IPS DF 19.7 (cell line): ENCODE measurements at regions not wholly inside any gene's neighbourhood (a gene's known extent, or its start where the extent isn't known, plus 50 kb on each side); places are given as distances from the start of the nearest gene placed in this dataset.
A peak's percentile ranks its signal among the peaks of the same experiment; 100 is the strongest.
"Not testable (repeated sequence)": the region's sequence is repeated elsewhere in the genome, so short reads cannot be mapped to it uniquely, and the experiment has no call there.

ENCODE experiments used
- DNase-seq: peaks from one replicate; pipeline ENCODE4 v3.0.0-alpha.2; 2013; ENCODE audit warnings: low read depth, low spot score

GRCh38 chr16:60142619-60143347 is 1408.7 kb upstream of the GOT2 start:
- no peak for DNase-seq

- no peak for DNase-seq
These were observed 1403.8 kb upstream of the GOT2 start for GRCh38 chr16:60137891-60138290.

DNA sequence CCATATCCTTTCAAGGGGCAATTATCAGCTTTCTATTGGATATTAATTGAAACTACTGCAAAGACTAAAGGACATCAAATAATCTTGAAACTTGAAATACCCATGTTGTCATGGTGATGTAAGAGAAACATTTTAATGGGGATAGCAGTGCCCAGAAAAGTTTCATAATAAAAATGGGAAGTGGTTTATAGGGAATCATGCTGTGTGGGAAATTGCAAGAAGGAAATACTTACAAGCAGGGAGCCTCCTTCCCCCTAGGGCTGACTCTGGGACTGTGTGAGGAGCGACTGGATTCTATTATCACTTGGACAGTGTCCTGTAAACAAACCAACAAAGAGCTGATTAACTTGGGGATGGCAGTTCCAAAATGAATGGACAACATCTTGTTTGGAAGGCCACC is 1393.1 kb upstream of the GOT2 start:
- DNase-seq = no peak

DNA sequence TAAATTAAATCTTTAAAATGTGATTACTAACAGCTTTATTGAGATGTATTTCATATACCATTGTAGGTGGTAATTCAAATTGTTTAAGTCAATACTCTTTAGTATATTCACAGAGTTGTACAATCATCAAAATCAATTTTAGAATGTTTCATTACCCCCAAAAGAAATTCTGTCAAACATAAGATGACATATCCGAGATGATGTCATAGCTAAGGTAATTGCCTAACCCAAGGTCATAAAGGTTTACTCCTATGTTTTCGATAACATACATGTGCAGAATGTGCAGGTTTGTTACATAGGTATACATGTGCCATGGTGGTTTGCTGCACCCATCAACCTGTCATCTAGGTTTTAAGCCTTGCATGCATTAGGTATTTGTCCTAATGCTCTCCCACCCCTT is 1392.0 kb upstream of the GOT2 start:
- not testable (repeated sequence) for DNase-seq

DNA sequence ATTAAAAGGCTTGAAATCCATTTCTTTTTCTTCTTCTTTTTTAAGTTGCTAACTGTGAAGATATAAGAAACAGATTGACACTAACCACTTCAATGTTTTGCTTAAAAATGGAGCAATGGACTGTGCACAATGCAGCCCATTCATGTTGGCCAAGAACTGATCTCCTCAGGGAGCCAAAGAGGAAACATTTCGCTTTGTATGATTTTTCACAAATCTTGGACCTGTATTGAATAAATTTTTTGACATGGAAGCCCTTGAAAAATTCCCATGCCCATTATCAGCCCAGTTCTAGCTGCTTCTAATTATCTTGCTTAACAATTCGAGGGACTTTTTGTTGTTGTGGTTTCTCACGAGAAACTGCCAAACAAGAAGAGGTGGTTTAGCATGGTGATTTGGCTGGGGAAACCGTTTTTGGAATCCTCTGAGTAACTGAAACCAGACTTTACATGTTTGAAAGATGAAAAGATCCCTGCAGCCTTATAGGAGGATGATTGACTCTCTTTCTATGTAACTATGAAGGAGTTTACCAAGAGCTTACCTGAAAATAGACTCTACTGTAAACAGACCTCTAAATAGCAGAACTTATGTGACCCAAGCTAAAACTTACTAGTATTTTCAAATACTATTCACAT is 1389.4 kb upstream of the GOT2 start:
- DNase-seq = no peak

GRCh38 chr16:60120586-60120985 is 1386.5 kb upstream of the GOT2 start:
- DNase-seq = no peak

GRCh38 chr16:60110531-60110930 is 1376.4 kb upstream of the GOT2 start:
- DNase-seq = no peak

GRCh38 chr16:60107871-60108270 is 1373.8 kb upstream of the GOT2 start:
- no peak for DNase-seq

DNA sequence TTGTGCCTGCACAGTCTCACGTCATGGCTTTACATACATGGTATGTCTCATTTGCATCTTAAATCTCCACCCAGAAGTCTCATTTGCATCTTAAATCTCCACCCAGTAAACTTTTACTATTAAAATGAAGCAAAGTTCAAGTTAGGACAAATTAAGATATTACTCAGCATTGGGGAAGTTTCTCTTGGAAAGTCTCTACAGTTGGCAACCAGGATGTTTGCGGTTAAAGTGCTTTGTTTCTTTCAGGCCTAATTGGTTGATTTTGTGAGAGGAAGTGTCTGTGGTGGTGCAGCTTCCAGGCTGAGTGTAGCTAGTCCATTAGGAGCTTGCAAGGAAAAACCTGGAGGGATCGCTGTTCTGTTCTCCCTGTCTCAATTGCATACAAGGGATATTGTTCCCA is 1373.3 kb upstream of the GOT2 start:
- DNase-seq = no peak

DNA sequence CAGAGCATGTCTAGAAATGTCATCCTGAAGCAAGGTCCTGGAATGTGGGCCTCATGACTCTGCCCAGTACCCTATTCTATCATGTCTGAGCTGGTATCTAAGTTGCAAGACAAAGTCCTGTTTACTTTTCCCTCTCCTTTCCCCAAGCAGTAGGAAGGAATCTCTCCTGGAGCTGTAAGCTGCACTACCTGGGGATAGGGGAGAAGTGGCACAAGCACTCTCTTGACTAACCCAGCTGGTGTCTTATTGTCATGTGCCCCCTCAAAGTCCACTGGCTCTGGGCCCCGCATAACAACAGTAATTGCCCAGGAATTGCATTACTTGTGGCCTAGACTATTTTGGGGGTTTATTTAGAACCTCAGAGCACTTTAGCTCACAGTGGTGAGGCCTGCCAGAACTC is 1366.3 kb upstream of the GOT2 start:
- DNase-seq = peak; percentile 15

- DNase-seq = no peak
These were observed 1357.4 kb upstream of the GOT2 start for GRCh38 chr16:60091529-60091928.

DNA sequence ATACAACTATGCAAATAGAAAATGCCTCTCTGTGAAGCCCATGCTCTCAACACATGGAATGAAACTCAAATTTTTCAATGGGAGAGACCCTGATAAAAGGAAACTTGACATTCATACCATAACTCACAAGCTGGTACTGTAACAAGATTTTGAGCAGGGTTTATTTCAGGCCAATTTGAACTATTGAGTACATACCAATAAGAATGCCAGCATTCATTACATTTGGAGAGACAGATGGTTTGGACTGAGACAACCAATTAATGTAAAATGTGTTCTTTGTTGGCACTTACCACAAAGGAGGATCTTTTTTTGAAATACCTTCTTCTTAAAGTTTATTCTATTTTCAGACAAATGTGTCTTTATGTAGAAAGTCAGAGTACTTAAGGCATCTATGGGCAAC is 1357.0 kb upstream of the GOT2 start:
- no peak for DNase-seq

DNA sequence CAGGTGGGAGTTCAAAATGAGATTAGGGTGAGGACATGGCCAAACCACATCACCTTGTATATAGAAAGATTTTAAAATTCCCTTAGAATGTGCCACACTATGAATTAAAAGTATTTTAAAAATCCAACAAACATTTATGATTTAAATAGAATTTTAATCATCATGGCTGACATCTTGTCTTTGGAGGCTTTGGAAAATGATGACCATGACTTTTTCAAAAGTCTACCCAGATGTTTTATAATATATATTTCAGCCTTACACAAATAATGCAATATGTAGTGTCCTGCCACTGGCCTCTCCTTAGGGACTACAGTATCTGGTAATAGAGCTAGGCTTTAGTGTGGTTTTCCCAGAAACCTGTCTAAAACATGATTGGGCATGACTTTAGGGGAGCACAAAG is 1353.4 kb upstream of the GOT2 start:
- no peak for DNase-seq

GRCh38 chr16:60078819-60079218 is 1344.7 kb upstream of the GOT2 start:
- DNase-seq = not testable (repeated sequence)

- no peak for DNase-seq
These were observed 1343.7 kb upstream of the GOT2 start for GRCh38 chr16:60077861-60078260.

- DNase-seq = no peak
These were observed 1340.3 kb upstream of the GOT2 start for GRCh38 chr16:60074378-60074777.

GRCh38 chr16:60073376-60073775 is 1339.3 kb upstream of the GOT2 start:
- DNase-seq = no peak

GRCh38 chr16:60064026-60064425 is 1329.9 kb upstream of the GOT2 start:
- DNase-seq = no peak

GRCh38 chr16:60061396-60061795 is 1327.3 kb upstream of the GOT2 start:
- DNase-seq = no peak

GRCh38 chr16:60060731-60061130 is 1326.6 kb upstream of the GOT2 start:
- no peak for DNase-seq

DNA sequence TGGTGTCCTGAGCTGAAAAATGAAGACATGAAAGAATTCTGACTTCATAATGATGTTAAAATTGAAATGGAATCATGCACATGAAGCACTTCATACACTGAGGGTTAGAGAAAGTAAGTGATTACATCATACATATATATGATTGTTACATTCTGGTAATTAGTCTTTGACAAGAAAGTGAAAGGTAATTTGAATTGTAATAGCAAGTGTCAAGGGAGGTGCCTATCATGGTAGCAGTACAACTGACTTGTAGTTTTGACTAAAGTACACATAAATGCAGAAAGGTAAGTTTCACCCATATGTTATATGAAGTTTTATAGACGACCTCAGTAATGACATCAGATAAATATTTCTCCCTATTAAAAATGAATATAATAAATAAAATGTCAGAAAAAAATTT is 1325.0 kb upstream of the GOT2 start:
- no peak for DNase-seq

GRCh38 chr16:60041671-60042070 is 1307.6 kb upstream of the GOT2 start:
- DNase-seq = no peak

- no peak for DNase-seq
These were observed 1297.6 kb upstream of the GOT2 start for GRCh38 chr16:60031740-60032139.

DNA sequence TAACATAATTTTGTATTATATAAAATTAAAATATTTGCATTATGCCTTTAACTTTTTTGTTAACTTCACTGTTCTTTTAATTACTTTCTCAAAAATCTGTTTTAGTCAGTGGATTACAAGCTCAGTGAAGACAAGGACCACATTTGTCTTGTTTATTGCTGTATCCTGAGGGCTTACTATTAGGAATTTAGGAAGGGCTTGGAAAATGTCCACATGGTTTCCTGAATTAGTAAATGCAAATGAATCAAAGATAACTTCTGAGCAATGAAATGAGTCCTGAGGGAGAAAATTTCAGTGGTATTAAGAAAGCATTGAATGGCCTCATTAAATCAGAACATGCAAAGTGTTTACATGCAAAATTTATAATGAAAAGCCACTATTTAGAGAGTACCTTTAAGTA is 1293.2 kb upstream of the GOT2 start:
- no peak for DNase-seq
